Prostate gland (tissue), 2 donors: ENCODE measurements at regions not wholly inside any gene's neighbourhood (a gene's known extent, or its start where the extent isn't known, plus 50 kb on each side); places are given as distances from the start of the nearest gene placed in this dataset.

Experiments used
- DNase-seq: peaks from one replicate; pipeline ENCODE4 v3.0.0-alpha.2; 2019; ENCODE audit warnings: low spot score
- H3K27ac ChIP-seq, 2 donors: fragments of 200-600 bp; sonication (generic); 2 replicates each; pipeline ENCODE4 v1.5.1; 2017 to 2019
- H3K27me3 ChIP-seq: fragments of 200-600 bp; sonication (generic); replicated peaks from 2 replicates; pipeline ENCODE4 v1.5.1; 2019; ENCODE audit not compliant: insufficient read depth
- H3K36me3 ChIP-seq, 2 donors: fragments of 200-600 bp; sonication (generic); 1 replicate in 1 of 2; 2 replicates in 1 of 2; pipeline versions ENCODE4 v1.5.1 to v1.8.1; 2017 to 2019
- H3K4me1 ChIP-seq: fragments of 200-600 bp; sonication (generic); replicated peaks from 2 replicates; pipeline ENCODE4 v1.5.1; 2019
- H3K4me3 ChIP-seq, 2 donors: fragments of 200-600 bp; sonication (generic); 2 replicates each; pipeline ENCODE4 v1.5.1; 2017 to 2019
- H3K9me3 ChIP-seq: fragments of 200-600 bp; sonication (generic); 2 replicates; pipeline ENCODE4 v1.5.1; 2017
- POLR2A ChIP-seq: fragments of 450-650 bp; IDR thresholded peaks from one replicate; pipeline ENCODE4 v1.6.1; 2016; ENCODE audit warnings: antibody characterized with exemption, mild to moderate bottlenecking
- POLR2AphosphoS5 ChIP-seq: sonication (generic); formaldehyde crosslinking; IDR thresholded peaks from one replicate; pipeline ENCODE4 v1.6.1; 2017; ENCODE audit warnings: antibody characterized with exemption
- WGBS: methylation state at CpG from one replicate; pipeline ENCODE4 v1.1.5; 2018; 5-methylcytosine and 5-hydroxymethylcytosine counted together
- intact Hi-C: fragments of 100-400 bp; cut with DNase I; formaldehyde crosslinking; loops from one replicate; pipeline ENCODE4 v1.14.2; 2022
- TF ChIP-seq, protein P1 (sequence below), 4 experiments: fragments of 200-600 bp in 2 of 4; fragments of 450-650 bp in 2 of 4; sonication (generic) in 2 of 4; IDR thresholded peaks; 1 replicate in 3 of 4; 2 replicates in 1 of 4; pipeline ENCODE4 v1.5.1; 2016 to 2019; ENCODE audit warnings: antibody characterized with exemption in 4 of 4, mild to moderate bottlenecking in 2 of 4, moderate library complexity in 2 of 4

GRCh38 chr2:144937910-144938709 is 418.2 kb upstream of the ZEB2 start:
- Histone ChIP-seq H3K4me3 (no peak overlapping the region), H3K9me3 (no peaks in the 10 kb centered on the region), H3K36me3 (no peaks in the 10 kb centered on the region), H3K27ac (no peak overlapping the region), H3K4me1 (no peaks in the 10 kb centered on the region), H3K27me3 (no peaks in the 10 kb centered on the region)
- TF ChIP-seq, protein P1, sequence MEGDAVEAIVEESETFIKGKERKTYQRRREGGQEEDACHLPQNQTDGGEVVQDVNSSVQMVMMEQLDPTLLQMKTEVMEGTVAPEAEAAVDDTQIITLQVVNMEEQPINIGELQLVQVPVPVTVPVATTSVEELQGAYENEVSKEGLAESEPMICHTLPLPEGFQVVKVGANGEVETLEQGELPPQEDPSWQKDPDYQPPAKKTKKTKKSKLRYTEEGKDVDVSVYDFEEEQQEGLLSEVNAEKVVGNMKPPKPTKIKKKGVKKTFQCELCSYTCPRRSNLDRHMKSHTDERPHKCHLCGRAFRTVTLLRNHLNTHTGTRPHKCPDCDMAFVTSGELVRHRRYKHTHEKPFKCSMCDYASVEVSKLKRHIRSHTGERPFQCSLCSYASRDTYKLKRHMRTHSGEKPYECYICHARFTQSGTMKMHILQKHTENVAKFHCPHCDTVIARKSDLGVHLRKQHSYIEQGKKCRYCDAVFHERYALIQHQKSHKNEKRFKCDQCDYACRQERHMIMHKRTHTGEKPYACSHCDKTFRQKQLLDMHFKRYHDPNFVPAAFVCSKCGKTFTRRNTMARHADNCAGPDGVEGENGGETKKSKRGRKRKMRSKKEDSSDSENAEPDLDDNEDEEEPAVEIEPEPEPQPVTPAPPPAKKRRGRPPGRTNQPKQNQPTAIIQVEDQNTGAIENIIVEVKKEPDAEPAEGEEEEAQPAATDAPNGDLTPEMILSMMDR (IDR thresholded peaks at IDR 0.05) = no peak
- TF ChIP-seq POLR2AphosphoS5 (no peak), POLR2A (no peak)
- no peak for DNase-seq
- WGBS = 30% methylated on average over 7 of the region's 7 CpGs
- intact Hi-C loops = no loop called here

DNA sequence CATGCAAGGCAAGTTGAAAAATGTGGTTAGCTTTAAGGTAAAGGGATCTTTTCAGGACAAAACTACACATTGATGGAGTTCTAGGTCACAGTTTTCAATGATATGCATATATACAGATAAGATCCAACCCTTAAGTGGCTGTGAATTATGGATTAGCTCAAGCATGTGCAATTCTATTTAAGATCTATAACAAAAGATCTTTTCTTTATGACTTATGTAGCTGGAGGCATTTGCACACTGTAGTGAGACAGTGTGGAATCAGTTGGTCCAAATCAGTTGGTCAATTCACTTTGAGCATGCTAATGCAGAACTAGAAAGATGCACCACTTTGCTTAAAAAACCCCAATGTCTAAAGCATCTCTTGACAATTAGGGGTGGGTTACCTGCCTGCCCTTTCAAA is 417.1 kb upstream of the ZEB2 start:
- H3K27me3 ChIP-seq = no peaks in the 10 kb centered on the region
- TF ChIP-seq POLR2A = no peak
- TF ChIP-seq, protein P1 (IDR thresholded peaks at IDR 0.05) = no peak
- no peak for TF ChIP-seq POLR2AphosphoS5
- no peak overlapping the region for H3K27ac ChIP-seq
- no peaks in the 10 kb centered on the region for H3K36me3 ChIP-seq
- DNase-seq = no peak
- no peaks in the 10 kb centered on the region for H3K4me1 ChIP-seq
- no peak overlapping the region for H3K4me3 ChIP-seq
- H3K9me3 ChIP-seq = no peaks in the 10 kb centered on the region
- intact Hi-C loops = no loop called here

DNA sequence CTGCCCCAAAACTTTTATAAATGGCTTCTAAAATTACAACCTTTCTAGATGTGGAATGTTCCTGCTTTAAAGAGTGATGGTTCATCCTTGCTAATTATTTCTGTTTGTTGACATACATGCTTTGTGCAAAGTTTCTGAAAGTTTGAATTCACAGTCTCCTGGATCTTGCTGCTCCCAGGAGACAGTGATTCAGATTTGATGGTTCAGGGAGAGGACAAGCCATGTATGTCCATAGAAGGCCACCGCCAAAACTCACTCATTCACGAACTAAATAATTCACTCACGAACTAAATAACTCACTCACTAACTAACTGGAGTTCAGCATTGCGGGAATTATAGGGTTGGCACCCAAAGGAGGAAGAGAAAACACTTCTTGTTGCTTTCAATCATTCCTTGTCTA is 416.5 kb upstream of the ZEB2 start:
- 85% methylated on average over 4 of the region's 4 CpGs for WGBS
- TF ChIP-seq, protein P1 (IDR thresholded peaks at IDR 0.05) = no peak
- TF ChIP-seq POLR2AphosphoS5 (no peak), POLR2A (no peak)
- H3K27me3 ChIP-seq = no peaks in the 10 kb centered on the region
- no peaks in the 10 kb centered on the region for H3K36me3 ChIP-seq
- H3K4me3 ChIP-seq = no peak overlapping the region
- intact Hi-C loops = no loop called here
- no peaks in the 10 kb centered on the region for H3K4me1 ChIP-seq
- no peak overlapping the region for H3K27ac ChIP-seq
- no peaks in the 10 kb centered on the region for H3K9me3 ChIP-seq
- no peak for DNase-seq

DNA sequence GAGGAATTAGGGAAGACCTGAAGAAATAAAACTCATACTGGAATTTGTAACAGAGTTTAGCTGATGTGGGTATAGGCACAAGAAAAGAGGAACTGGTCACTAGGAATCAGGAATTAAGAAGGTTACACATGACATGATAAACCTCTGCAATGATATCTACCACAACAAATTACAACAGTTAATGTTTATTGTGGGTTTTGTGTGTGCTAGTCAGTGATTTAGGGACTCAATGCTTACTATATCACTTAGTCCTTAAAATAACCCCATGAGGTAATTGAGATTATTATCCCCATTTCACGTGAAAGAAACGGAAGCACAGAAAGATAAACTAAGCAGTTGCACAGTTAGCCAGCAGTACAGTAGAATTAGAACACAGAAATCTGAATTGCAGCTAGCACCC is 415.8 kb upstream of the ZEB2 start:
- H3K4me3 ChIP-seq = no peak overlapping the region
- 85% methylated on average over 2 of the region's 2 CpGs for WGBS
- H3K27me3 ChIP-seq = no peaks in the 10 kb centered on the region
- H3K36me3 ChIP-seq = no peaks in the 10 kb centered on the region
- H3K4me1 ChIP-seq = no peaks in the 10 kb centered on the region
- H3K27ac ChIP-seq = no peak overlapping the region
- intact Hi-C loops = no loop called here
- TF ChIP-seq POLR2AphosphoS5 (no peak), POLR2A (no peak)
- TF ChIP-seq, protein P1 (IDR thresholded peaks at IDR 0.05) = no peak
- DNase-seq = no peak
- H3K9me3 ChIP-seq = no peaks in the 10 kb centered on the region

GRCh38 chr2:144935191-144935590 is 415.3 kb upstream of the ZEB2 start:
- no peak overlapping the region for H3K4me3 ChIP-seq
- H3K27ac ChIP-seq = no peak overlapping the region
- WGBS = 89% methylated on average over 5 of the region's 5 CpGs
- H3K36me3 ChIP-seq = no peaks in the 10 kb centered on the region
- no peaks in the 10 kb centered on the region for H3K27me3 ChIP-seq
- no peak for DNase-seq
- no peak for TF ChIP-seq POLR2A
- TF ChIP-seq, protein P1 (IDR thresholded peaks at IDR 0.05) = no peak
- no peak for TF ChIP-seq POLR2AphosphoS5
- intact Hi-C loops = no loop called here
- H3K9me3 ChIP-seq = no peaks in the 10 kb centered on the region
- H3K4me1 ChIP-seq = no peaks in the 10 kb centered on the region
